Muscle of arm (tissue), 1 donor: ENCODE measurements at regions not wholly inside any gene's neighbourhood (a gene's known extent, or its start where the extent isn't known, plus 50 kb on each side); places are given as distances from the start of the nearest gene placed in this dataset.

Experiments used
- DNase-seq: peaks from one replicate; pipeline ENCODE4 v3.0.0-alpha.2; 2013

- DNase-seq, result no peak
Measured at GRCh38 chr2:239674101-239674980, 273.5 kb upstream of the HDAC4 start.

DNA sequence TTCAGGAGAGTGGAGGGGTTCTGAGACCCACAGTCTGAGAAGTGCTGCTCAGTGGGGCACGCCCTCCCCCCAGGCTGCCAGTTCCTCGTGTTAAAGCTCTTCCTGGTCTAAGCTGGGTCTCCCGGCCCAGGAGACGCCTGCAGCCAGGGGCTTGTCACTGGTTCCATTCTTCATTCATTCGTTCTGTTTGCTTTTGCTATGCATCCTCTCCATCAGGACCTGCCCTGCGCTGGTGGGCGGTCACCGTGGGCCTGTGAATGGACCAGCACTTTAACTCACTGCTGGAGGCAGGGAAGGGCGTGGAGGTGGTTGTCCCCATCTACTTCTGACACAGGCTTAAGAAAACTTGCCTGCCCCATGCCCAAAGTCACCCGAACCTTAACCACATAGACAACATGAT lies 272.8 kb upstream of the HDAC4 start:
- DNase-seq, result no peak

DNA sequence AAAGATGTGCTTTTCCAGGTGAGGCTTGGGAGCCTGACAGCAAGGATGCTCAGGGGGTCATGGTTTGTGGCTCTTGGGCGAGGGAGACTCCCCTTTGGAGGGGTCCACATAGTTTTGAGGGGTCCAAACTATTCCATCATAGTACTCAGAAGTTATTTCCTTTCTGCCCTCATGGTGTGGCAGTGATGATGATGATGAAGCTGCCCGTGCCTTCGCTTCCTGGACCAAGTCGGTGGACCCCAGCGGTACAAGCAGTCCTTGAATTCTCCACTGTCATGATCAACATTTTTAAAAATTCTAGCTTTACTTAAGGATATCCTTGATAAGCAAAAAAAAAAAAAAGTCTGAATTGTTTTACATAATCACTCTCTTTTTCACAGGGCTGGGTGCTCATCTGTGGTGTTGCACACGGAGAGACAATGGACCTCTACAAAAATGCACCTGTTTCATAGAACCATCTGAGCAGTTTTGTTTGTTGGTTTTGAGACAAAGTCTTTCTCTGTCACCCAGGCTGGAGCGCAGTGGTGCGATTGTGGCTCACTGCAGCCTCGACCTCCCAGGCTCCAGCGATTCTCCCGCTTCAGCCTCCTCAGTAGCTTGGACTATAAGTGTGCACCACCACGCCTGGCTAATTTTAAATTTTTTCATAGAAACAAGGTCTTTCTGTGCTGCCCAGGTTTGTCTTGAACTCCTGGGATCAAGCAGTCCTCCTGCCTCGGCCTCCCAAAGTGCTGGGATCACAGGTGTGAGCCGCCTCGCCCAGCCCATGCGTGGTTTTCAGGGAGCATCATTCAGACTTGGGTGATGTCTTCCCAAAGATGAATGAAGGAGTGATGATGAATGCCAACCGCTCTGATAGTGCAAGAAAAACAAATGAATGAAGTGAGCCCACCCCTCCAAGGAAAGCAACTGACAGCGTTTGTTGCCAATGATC lies 271.4 kb upstream of the HDAC4 start:
- DNase-seq, result no peak

DNA sequence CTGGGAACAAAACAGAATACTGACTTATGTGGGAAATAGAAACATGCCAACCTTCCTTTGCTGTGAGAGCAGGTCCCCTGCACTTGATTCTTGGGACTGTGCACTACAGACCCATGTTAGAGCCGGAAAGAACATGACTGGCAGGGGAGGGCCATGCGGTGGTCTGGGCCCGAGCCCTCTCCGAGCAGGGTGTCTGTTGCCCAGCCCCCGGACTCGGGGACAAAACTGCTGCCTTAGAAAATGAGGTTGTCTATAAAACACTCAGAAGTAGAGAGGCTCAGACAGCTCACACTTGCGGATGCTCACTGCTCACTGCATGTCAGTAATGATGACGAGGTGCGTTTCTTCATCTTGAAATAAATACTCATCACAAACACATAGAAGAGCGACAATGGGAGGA lies 270.7 kb upstream of the HDAC4 start:
- DNase-seq, result no peak

- no peak for DNase-seq
Measured at GRCh38 chr2:239670463-239671120, 269.8 kb upstream of the HDAC4 start.

DNA sequence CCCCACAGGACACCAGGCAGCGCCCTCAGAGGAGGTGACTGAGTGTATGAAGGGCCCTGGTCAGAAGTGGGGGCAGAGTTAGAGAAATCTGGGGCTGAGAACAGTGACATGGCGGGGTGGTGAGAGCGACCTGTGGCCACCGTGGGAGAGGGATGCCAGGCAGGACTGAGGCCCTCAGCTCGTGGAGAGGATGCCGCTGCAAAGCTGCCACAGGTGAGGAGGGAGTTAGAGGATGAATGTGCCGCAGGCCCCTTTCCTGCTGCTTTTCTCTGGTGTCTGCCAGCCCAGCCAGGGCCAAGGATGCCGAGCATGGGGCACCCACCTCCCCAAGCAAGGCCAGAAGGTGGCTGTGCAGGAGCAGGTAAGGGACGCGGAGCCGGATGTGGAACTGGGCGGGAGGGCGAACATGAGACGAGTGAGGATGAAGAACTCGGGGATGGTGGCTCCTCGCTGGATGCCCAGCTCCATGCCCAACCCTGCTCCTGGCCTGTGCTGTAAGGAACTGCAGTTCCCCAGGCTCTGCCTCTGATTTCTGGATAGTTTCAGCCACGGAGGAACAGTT lies 269.2 kb upstream of the HDAC4 start:
- no peak for DNase-seq

DNA sequence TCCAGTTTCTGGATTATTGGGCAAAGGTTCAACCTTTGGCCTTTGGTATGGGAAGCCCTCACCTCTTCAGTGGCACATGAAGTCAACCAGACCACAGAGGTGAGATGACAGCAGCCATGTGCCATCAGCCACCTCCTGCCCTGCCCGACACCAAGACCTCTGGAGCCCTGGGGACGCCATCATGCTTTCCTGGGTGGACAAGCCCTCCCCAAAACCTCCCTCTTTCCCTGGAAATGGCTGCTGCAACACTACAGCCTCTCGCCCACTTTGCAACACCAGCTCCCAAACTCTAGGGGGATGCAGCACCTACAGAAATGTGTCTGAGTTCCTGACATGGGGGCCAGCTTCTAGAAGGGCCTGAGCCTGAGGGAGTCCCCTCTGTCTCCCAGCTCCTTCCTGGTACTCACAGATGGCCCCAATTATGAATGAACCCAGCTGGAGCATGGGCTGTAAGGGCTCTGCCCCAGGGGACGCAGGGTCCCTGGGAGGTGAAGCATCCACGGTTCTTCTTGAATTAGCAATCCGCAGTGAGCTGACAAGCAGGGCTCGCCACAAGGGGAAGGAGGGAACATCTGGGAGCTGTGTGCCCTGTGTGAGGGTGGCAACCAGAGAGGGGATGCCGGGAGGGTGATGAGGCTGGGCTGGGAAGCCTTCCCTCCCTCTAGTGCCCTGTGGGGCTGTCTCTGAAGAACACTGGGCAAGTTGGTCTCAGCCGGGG lies 268.5 kb upstream of the HDAC4 start:
- DNase-seq, result no peak

GRCh38 chr2:239668651-239669050 lies 267.8 kb upstream of the HDAC4 start:
- DNase-seq, result no peak

DNA sequence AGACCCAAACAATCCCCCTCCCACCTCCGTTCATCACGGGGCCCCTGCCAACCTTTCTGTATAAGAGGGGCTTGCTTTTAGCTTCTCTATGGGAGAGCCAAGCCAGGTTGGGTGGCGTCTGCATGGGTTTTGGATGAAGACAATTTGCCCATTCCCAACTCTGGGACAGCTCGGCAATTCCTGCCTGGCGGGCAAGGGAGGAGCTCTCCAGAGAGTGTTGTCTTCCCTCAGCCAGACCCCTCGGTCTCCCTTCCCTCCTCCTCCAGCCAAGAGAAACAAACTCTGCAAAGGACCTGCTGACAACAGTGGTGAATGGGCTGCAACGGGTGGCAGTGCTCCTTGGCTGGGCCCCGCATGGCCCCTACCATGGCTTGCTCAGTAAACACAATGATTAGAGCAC lies 267.2 kb upstream of the HDAC4 start:
- DNase-seq, result no peak

DNA sequence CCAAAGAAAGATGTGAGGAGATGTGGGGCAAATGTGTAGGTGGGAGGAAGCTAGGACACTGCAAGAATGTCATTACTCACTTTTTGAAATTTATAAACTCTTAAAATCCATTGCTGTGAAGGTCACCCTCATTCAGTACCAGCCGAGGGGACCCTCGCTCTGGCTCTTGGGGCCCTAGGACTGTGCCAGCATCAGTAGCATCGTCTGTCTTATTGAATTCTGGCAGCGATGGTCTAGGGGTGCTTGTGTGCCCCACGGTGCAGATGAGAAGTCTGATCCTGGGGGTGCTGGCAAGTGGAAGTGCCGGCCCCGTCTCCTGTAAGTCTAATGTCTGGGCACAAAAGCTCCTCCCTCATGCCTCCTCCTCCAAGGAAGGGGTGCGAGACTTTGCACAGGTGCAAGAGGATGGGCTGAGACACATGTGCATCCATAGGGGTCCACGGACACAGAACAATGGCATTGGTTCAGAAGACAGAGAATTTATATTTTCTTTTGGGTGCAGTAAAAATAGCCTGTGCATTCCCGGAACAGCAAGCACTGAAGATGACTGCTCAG lies 266.7 kb upstream of the HDAC4 start:
- no peak for DNase-seq

DNA sequence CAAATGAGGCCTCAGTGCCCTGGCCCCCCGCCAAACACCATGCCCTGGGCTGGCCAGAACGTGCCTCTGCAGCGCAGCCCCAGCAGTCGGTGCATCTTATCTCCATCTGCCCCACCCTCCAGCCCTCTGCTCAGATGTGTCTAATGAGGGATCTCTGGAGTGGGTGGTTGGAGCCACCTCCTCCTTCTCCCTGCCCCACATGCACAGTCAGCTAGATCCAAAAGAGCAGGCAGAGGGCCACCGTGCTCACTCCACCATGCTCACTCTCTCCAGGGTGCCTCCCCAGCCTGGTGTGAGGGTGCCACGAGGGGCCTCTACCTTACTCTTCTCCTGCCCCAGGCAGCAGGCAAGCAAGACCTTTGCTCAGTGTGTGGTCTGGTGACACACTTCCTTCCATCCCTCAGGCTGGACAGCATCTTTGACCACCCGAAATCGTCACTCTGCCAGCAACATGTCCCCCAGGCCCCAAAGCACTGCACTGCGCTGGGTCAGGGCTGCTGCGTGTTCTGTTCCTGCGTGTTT lies 266.1 kb upstream of the HDAC4 start:
- DNase-seq, result no peak

DNA sequence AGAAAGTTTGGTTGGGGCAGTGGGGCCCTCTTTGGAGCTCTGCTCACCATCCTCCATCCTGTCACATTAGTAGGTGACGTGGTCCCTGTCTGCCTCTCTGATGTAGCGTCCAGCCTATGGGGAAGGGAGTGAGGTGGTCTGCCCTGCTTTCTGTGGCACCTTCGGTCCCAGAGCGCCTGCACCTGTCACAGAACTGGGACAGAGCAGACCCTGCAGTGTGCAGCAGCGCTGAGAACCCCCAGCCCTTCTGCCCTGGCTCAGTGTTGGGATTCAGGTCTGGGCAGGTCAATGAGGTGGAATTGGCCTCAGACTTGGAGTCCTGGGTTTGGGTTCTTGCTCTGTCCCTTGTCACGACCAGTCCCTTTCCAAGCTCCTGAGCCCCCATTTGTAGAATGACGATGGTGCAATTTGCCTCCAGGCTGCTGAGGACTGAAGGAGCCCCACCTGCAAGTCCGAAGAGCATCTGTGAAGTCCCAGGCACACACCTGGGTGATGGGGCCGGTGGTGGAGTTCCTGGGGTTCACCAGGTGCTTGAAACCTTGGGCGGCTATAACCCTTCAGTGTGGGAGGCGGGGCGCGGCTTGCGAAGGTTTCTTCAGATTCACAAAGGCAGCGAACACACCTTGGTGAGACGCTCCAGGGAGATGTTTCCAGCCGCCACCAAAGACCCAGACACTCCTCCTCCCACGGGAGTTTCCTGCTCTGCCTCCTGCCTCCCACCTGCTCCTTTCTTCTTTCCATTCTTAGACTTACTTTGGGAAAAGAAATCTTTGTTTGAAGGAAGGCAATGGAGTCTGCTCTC lies 265.4 kb upstream of the HDAC4 start:
- no peak for DNase-seq

- no peak for DNase-seq
Measured at GRCh38 chr2:239664216-239664810, 263.5 kb upstream of the HDAC4 start.

DNA sequence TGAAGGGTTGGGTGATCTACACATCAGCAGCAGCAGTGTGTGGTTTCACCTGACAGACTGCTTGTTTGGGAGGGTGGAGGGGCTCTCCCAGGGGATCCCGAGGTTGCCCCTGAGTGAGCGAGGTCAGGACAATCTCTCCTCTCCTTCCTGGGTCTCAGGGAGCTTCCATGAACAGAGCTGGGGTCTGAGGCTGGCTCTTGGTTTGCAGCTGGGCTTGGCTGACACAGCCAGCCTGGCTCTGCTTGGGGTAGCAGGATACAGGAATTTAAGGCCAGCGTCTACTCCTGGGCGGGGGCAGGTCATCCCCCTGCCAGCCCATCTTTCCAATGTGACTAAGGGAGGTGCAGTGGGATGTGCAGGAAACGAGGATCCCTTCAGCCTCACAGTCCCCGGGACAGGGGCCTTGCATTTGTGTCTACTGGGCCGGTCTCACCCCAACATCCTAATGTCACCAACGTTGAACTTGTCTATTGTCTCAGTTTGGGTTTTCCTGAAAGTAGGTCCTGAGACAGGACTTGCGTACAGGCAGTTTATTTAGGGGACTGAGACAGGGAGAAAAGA lies 262.6 kb upstream of the HDAC4 start:
- DNase-seq, result no peak

DNA sequence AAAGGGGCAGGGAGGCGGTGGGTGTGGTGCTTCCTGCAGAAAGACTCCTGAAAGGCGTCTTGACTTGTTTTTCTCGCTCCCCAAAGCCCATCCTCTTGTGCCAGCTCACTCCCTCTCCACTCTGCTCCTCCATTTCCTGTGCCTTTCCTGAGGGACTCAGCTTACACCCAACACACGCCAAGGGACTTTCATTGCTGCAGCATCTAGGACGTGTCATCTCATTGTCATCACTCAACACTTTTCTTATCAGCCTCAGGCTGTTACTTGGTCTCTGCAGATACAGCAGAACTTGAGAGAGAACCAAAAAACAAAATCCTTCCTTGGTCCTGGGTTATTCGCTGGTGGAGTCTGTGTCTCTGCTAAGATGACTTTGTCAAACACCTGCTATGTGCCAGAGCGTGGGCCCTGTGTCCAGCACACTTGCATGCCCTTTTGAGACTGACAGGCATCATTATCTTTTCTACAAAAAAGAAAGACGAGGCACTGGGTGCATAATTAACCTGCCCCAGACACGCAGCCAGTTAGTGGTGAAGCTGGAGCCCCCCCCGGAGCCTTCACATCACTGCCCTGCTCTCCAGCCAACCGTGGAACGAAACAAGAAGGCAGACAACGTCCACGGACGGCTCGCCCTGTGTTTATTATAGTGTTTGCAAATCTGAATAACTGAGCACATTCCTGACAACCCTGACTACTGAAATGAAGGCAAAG lies 261.7 kb upstream of the HDAC4 start:
- DNase-seq, result no peak

GRCh38 chr2:239661334-239662312 lies 260.8 kb upstream of the HDAC4 start:
- DNase-seq, result no peak
